NCI-H2196 treated with DMSO at 0.1 percent for 48 hours (cell line): ENCODE measurements at regions not wholly inside any gene's neighbourhood (a gene's known extent, or its start where the extent isn't known, plus 50 kb on each side); places are given as distances from the start of the nearest gene placed in this dataset.

Experiments
- DNase-seq: peaks from one replicate; lab custom pipeline; 2025; ENCODE audit not compliant: unreplicated experiment; lab: John Stamatoyannopoulos, UW

GRCh38 chr2:146868051-146868450, 976.8 kb upstream of the ACVR2A start:
- no peak for DNase-seq

DNA sequence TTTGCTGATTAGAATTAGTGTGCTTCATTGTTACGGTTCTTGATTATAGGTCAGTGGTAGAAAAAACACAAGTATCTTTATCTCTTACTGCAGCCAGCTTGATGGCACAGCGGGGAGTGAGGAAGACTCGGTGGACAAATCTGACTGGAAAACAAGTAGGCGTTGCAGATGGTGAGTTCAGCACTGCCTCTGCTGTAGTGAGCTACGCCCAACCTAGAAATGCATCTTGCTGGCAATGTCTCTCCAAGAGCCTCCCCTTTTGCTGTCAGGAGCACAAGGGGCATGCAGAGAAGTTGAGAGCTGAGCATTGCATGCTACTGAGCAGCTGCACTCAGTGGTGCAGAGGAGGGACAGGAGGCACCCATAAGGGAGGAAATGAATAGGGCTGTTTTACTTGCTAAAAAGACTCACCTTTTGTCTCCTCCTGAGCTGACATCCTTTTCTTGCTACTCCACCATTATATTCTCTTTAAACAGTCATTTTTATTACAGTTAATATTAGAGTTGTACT, 977.3 kb upstream of the ACVR2A start:
- no peak for DNase-seq

DNA sequence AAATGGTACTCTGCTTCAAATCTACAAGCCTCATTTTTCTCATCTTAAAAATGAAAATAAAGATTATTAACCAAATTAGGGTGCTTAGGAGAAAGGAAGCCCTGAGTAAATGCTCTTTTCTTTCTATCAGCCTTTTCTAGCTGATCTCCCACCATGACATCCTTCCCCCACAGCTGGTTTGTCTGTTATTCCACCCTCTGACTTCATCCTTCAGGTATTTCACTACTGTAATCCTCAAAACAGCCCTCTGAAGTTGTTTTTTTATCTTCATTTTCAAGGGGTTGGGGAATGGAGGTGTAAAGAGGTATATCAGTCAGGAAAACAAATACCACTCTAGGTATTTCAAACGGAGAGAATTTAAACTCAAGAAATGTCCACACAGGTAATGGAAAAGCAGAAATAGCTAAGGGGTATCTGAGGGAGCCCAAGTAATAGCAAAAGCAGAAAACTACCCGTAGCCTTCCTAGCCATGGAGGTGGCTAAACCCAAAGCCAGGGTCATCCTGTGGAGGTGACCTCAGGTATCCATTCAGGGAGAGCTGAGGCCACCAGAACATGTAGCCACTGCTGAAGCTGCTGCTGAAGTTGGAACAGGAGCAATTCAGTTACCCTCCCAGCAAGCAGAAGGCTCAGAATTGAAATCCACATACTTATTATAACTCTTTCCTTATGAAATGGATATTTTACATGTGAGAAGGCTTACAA, 990.9 kb upstream of the ACVR2A start:
- DNase-seq, result no peak

GRCh38 chr2:146852661-146853060, 992.2 kb upstream of the ACVR2A start:
- no peak for DNase-seq

- DNase-seq, result no peak
Measured at GRCh38 chr2:146850746-146851145, 994.1 kb upstream of the ACVR2A start.

GRCh38 chr2:146847846-146848245, 997.0 kb upstream of the ACVR2A start:
- DNase-seq, result no peak

DNA sequence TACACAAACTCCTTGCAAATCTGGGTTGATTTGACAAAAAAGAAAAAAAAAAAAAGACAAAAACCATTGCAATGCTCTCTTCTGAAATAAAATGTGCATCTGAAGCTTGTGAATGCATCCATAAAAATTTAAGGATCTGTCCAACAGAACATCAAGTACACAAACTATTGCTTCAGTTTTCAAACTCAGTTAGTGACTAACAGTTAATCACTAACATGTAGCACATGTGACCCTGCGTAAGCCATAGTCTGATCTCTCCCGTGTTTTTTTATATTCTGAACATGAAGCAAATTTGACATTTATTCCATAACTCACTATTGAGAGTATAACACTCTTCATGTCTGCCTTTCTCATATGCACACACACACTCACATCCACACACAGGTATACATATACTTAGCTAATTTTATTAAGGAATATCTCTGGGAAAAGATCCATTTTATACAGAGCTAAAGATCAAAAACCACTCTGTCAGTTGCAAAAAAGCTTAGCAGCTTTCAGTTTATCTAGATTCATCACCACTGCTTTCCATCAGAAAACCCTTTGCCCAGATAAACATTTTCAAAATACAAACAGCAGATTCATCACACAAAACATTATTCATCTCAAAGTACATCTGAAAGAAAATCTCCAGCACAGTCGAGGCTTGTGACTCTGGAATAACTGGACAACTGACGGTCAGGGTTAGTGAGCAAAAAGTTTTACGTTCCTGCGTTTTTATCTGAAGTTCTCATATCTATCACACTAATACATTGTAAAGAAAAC, 1000.4 kb upstream of the ACVR2A start:
- no peak for DNase-seq

DNA sequence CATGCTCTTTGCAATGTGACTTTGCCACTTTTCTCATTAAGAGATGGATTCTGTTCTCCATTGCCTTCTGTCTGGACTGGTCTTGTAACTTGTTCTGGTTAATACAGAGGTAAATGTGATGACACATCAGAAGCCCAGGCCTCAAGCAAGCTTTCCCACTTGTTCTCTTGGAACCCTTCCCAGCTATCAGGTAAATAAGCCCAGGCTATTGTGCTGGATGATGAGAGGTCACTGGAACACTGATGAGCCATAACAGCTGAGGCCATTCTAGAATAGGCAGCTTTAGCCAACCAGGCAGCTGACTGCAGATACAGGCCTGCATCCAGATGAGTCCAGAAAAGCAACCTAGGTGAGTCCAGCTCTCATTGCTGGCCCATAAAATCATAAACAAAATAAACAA, 1007.0 kb upstream of the ACVR2A start:
- DNase-seq, result peak; percentile 80

DNA sequence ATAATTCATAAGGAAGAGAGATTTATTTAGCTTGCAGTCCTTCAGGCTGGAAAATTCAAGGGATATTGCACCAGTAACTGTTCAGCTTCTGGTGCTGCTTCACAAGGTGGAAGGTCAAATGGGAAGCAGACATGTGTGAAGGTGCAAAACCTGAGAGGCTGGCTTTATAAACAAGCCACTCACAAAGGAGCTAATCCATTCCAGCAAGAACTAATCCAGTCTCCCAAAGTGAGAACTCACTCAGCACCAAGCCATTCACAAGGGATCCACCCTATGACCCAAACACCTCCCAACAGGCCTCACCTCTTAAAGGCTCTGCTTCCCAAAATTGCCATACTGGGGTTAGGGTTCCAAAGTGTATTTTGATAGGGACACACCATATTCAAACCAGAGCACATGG, 1018.4 kb upstream of the ACVR2A start:
- DNase-seq, result no peak

DNA sequence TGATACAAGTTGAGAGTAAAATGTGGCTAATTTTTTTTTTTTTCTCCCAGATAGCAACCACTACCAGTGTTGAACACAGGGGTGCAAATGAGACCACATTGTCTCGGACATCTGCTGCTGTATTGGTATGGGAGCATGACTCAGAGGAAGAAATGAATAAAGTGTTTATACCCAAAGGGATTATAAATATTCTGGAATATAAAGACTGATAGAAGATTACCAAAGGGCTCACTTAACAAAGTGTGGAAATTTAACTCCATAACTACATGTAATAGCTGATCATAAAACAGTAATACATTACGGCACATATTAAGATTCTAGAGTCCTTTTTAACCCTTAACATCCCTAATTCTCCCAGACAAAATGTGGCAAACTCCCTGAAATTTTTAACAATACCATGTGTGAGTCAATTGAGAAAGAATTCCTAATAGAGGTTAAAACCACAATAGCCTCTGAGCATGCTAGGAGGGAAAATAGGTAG, 1023.0 kb upstream of the ACVR2A start:
- DNase-seq, result no peak

DNA sequence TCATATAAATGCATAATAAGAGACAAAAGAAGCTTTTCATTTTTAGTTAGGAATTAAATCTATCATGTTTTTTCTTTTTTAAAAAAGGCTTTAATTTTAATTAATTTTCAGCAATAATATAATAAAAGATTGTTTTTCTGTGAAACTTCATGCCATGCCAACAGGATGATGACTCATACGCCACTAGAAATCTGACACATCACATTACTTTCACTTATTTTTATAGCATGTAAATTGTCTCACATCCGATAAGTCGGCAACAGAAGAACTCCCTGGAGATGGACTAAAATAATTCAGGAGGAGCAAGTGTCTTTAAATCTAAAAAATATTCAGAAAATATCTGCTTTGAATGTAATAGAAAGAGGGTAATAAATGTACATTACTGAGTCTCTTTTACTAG, 1024.2 kb upstream of the ACVR2A start:
- DNase-seq, result no peak

DNA sequence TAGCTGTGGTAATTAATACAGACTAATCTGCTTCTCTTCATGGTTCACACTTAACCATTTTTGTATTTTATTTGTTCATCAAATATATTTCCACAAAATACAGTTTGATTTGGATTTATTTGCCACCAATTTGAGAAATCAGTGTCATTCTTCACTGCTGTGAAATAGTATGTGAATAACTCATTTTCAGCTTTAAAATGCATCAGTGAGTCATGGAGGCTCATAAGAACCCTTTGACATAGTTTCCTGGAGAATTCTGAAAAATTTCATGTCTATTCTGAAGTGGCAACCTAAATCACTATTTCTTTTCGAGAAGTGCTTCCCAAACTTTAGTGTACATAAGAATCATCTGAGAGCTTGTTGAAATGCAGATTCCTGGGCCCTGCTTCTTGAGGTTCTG, 1026.7 kb upstream of the ACVR2A start:
- no peak for DNase-seq

- DNase-seq, result no peak
Measured at GRCh38 chr2:146817613-146818012, 1027.2 kb upstream of the ACVR2A start.

- DNase-seq, result no peak
Measured at GRCh38 chr2:146814971-146815370, 1029.9 kb upstream of the ACVR2A start.

DNA sequence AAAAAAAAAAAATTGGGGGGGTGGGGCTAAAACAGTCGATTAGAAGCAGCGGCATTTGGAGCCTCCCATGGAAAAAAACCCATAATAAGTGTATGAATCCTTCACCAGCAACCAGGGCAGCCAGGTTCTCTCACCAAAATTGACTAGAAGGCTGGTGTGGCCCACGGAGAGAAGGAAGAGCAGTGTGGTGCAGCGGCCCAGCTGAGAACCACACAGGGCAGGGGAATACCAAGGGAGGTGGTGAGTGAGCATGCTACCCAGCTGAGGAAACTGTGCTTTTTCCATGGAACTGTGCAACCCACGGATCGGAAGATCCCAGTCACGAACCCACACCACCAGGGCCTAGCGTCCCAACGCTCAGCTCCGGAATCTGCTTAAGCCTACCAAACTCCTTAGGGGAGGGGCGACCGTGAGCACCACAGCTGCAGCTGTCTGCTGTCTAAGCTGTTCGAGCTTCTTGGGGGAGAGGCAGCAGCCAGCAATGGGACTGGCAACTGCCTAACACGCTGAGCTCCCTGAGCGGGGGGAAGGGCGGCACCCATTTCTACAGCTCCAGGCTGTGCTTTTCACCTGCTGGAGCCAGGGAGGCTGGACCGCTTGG, 1037.2 kb upstream of the ACVR2A start:
- DNase-seq, result no peak

DNA sequence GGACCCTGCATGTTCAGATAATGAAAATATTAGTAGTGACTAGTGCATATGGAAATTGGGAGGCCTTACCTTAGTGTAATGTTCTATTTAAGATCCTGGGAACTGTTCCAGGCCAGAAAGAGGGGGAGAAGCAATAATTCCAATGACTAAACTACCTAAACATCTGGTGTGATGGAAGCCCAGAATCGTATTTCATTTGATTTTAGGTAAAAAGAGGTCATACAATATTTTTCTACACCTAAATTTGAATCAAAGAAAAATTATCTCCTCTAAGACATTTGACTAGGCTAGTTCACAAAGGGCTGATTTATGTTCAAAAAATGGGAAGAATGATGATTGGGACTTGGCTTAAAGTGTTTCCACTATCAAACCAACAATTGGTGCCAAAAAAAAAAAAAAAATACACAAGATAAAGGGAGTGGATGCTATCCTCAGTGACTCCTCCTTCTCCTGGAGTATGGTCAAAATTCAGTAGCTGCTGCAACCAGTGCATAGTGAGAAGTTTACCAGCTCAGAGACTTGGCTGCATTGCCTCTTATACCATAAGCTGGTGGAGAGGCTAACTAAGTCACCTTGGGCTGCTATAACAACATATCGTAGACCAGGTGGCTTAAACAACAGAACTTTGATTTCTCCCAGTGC, 1038.3 kb upstream of the ACVR2A start:
- no peak for DNase-seq

GRCh38 chr2:146804288-146804687, 1040.5 kb upstream of the ACVR2A start:
- no peak for DNase-seq

DNA sequence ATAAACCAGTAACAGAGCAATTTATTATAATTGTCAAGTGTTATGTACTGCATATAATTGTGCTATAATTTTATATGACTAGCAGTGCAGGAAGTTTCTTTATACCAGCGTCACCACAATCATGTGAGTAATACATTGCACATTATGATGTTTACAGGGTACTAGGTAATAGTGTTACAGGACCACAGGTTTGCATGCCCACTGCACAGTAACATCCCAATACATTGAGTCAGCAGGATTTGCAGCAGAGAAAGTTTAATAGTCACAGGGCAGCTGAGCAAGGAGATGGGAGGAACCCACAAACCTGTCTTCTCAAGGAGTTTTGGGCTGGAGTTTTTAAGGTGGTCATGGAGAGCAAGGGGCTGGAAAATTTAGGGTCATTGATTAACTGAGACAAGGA, 1042.9 kb upstream of the ACVR2A start:
- no peak for DNase-seq

- DNase-seq, result no peak
Measured at GRCh38 chr2:146786396-146786795, 1058.4 kb upstream of the ACVR2A start.

DNA sequence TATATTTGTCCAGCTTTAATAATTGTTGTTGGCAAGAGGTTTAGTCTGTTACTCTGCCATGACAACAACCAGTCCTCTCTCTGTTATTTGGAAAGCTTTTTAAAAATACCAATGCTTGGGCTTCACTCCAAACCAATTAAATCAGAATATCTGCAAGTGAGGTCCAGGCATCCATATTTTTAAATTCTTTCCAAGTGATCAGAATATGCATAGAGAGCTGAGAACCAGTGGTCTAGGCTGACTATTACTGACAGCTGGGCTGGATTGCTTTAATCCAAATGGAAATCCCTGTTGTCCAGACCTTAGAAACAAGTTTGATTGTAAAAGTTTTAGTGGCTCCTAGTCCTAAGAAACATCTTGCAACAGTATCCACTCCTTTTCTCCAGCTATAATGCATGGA, 1059.7 kb upstream of the ACVR2A start:
- DNase-seq, result no peak

GRCh38 chr2:146784602-146785001, 1060.2 kb upstream of the ACVR2A start:
- DNase-seq, result no peak
